ENCODE measurements at regions not wholly inside any gene's neighbourhood (a gene's known extent, or its start where the extent isn't known, plus 50 kb on each side); places are given as distances from the start of the nearest gene placed in this dataset.
"Not testable (repeated sequence)": the region's sequence is repeated elsewhere in the genome, so short reads cannot be mapped to it uniquely, and the experiment has no call there.

GRCh38 chr18:5021558-5021957 lies 175.5 kb downstream of the AKAIN1 start:
- no peak for DNase-seq (ENCODE audit: low spot score)
- no peak for TF ChIP-seq CTCF (IDR thresholded peaks at IDR 0.05; ENCODE audit: extremely low read depth, missing control alignments)

- no peak for DNase-seq (ENCODE audit: low spot score)
- no peak for TF ChIP-seq CTCF (IDR thresholded peaks at IDR 0.05; ENCODE audit: extremely low read depth, missing control alignments)
Observed at GRCh38 chr18:5015213-5015612, 181.8 kb downstream of the AKAIN1 start.

DNA sequence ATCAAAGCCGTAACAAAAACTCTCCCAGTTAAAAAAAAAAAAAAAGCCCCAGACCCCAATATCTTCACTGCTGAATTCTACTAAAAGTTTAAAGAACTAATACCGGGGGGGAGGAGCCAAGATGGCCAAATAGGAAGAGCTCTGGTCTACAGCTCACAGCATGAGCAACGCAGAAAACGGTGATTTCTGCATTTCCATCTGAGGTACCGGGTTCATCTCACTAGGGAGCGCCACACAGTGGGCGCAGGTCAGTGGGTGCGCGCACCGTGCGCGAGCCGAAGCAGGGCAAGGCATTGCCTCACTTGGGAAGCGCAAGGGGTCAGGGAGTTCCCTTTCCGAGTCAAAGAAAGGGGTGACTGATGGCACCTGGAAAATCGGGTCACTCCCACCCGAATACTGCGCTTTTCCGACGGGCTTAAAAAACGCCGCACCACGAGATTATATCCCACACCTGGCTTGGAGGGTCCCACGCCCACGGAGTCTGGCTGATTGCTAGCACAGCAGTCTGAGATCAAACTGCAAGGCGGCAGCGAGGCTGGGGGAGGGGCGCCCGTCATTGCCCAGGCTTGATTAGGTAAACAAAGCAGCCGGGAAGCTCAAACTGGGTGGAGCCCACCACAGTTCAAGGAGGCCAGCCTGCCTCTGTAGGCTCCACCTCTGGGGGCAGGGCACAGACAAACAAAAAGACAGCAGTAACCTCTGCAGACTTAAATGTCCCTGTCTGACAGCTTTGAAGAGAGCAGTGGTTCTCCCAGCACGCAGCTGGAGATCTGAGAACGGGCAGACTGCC lies 192.8 kb downstream of the AKAIN1 start:
- not testable (repeated sequence) for DNase-seq (ENCODE audit: low spot score)

DNA sequence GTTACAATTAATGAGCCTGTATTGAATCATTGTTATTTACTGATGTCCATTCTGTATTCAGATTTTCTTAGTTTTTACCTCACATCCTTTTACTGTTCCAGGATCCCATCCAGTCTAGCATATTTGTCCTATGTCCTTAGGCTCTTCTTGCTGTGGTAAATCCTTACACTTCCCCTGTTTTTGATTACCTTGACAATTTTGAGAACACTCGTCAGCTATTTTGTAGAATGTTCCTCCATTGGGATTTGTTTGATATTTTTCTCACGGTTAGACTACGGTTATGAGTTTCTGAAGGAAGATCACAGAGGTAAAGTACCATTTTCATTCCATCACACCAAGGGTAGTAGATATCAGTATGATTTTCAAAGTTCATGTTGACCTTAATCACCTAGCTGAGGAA lies 202.3 kb downstream of the AKAIN1 start:
- no peak for DNase-seq (ENCODE audit: low spot score)
- TF ChIP-seq CTCF (IDR thresholded peaks at IDR 0.05; ENCODE audit: extremely low read depth, missing control alignments) = no peak

GRCh38 chr18:4987452-4988405 lies 209.3 kb downstream of the AKAIN1 start:
- TF ChIP-seq CTCF (IDR thresholded peaks at IDR 0.05; ENCODE audit: extremely low read depth, missing control alignments) = no peak
- DNase-seq (ENCODE audit: low spot score) = no peak

- DNase-seq (ENCODE audit: low spot score) = no peak
- TF ChIP-seq CTCF (IDR thresholded peaks at IDR 0.05; ENCODE audit: extremely low read depth, missing control alignments) = no peak
Observed at GRCh38 chr18:4986677-4987076, 210.4 kb downstream of the AKAIN1 start.

DNA sequence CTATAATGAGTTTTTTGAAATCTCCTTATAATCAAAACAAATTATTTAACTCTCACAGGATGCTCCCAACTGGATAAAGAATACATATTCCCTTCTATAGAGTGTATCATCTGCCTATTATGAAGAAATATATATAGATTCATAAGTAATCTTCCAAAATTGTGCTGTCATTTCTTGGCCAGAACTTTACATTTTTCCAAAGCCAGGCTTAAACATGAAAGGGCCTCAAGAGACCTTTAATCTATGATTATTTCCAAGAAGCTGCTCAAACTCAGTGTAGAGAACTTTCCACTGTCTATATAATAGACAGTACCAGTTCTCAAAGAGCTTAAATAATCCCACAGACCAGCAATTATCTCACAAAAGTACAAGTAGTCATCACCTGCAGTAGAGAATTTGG lies 211.0 kb downstream of the AKAIN1 start:
- DNase-seq (ENCODE audit: low spot score) = no peak
- TF ChIP-seq CTCF (IDR thresholded peaks at IDR 0.05; ENCODE audit: extremely low read depth, missing control alignments) = no peak
